ENCODE measurements at regions not wholly inside any gene's neighbourhood (a gene's known extent, or its start where the extent isn't known, plus 50 kb on each side); places are given as distances from the start of the nearest gene placed in this dataset.

DNA sequence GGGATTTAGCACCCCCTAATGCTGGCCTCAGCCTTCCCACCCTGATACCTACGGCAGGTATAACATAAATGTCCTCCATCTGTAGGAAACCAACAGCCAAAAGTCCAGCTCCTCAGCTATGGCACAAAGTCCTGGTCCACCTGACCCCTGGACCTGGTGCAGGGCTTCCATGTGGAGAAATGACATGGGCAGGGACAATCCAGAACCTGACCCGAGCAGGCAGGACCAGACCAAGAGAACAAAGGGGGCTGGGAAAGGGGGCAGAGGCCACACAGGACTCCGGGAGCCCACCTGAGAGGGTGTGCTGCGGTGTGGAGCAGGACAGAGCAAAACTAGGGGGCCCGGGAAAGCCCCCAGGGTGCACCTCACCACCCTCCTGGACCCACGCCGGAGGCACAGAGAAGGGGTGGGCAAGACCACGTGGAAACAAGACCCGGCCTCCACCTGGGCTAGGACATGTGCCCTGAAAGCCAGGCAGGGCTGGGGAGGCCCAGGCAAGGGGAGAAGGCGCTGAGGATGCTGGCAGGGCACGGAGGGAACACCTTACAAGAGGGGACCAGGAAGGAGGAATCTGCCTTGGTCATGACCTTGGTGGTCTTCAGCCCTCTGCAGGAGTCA is 368.9 kb downstream of the SHANK2 start:
- H3K4me1 Mint-ChIP-seq (ENCODE audit: low read depth in 2 of 2): no peaks in the 10 kb centered on the region
- DNase-seq (no peak), ATAC-seq (replicated peaks) (no peak)
- no peak overlapping the region for H3K27ac Mint-ChIP-seq
- peaks cover 8 to 63% of the 10 kb centered on the region in 2 donors for H3K27me3 Mint-ChIP-seq
- peaks cover 3% of the 10 kb centered on the region for H3K36me3 Mint-ChIP-seq (ENCODE audit: insufficient read depth)
- H3K4me3 Mint-ChIP-seq: no peak overlapping the region
- no peaks in the 10 kb centered on the region for H3K9me3 Mint-ChIP-seq

DNA sequence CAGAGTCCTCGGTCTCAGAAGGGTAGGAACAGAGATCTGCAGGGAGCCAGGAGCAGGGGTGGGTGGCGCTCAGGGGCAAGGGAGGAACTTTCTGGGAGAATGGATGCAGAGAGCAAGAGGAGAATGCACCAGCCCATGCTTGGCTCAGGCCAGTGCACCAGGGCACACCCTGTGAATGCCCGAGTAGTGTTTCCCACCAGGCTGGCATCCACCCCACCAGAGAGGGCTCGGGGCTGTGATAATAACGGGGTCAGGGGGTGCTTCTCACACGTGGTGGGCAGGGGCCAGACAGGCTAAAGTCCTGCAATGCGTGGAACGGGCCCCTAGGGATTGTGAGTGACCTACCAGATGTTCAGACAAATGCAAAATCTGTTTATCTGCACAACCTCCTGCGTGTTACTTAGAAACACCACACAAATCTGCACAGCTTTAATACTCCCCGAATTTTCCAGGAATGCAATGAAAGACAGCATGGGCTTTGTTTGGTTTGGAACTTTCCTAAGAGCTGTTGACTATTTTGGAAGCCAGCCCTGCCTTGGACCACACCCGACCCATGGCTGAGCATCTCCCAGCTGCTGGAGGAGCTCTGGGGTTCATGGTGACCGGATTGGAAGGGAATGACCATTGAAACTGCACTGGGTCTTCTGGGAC is 368.3 kb downstream of the SHANK2 start:
- Mint-ChIP-seq H3K36me3 (ENCODE audit: insufficient read depth) (no peaks in the 10 kb centered on the region), H3K27ac (no peak overlapping the region), H3K4me3 (no peak overlapping the region), H3K27me3 (peaks cover 8 to 58% of the 10 kb centered on the region in 2 donors), H3K4me1 (ENCODE audit: low read depth in 2 of 2) (no peaks in the 10 kb centered on the region), H3K9me3 (no peaks in the 10 kb centered on the region)
- ATAC-seq (replicated peaks) (no peak), DNase-seq (no peak)

DNA sequence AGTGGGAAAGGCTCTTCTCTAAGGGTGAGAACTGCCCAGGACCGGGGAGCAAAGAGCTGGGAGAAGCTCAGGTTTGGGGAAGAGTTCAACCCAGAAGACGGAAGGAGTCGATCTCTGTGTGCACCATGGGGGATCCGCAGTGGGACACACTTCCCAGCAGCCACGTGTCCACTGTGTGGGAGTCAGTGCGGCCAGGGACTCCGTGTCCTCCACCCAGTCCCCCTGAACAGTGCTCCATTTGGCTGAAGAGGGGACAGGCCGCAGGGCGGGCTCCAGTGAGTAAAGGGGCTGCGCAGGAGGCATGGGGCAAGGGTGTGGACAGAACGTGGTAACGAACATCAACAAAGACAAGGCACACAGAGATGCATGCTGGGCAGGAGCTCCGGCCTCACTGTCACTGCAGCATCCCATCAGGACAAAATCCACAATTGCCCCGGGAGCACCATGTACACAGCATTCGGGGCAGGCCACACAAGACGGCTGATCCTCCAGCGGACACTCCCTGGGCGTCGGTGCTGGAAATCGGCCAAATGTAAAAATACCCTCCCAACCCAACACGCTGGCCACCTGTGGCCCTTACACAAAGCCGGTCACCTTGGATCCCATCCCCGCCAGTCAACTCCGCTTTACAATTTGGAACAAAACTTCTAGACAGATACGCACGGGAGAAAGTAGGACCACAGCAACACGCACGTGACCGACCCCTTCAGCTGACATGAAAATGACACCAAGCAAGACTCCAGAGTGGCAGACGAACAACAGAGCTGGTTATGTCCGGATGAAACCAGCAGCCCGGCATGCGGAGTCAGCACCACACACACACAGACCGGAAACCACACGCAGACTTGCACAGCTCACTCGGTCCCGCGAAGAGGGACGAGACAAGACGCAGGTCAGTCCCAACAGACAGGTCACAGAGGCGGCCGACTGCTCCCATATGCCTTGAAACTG is 366.8 kb downstream of the SHANK2 start:
- Mint-ChIP-seq H3K27ac (no peak overlapping the region), H3K4me3 (no peak overlapping the region), H3K36me3 (ENCODE audit: insufficient read depth) (no peaks in the 10 kb centered on the region), H3K9me3 (no peaks in the 10 kb centered on the region), H3K27me3 (peaks cover 0 to 49% of the 10 kb centered on the region in 2 donors), H3K4me1 (ENCODE audit: low read depth in 2 of 2) (no peaks in the 10 kb centered on the region)
- DNase-seq (no peak), ATAC-seq (replicated peaks) (no peak)

DNA sequence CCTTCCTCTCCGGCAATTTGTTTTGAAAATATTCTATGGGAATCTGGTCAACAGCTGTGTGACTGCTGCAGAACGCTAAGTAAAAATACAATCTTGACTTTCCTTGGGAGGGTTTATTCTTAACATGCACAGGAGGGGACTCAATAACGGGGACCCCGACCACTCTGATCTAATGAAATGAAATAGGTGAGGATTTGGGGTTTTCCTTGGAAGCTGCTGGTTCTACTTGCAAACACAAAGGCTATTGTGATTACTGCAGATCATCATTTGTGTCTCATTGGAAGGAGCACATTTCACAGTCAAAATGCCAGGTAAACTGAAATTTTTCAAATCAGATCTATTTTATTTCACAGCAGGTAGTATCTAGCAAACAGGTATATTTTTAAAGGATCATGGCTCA is 366.1 kb downstream of the SHANK2 start:
- Mint-ChIP-seq H3K27ac (no peak overlapping the region), H3K27me3 (peaks cover 0 to 45% of the 10 kb centered on the region in 2 donors)
- no peak for ATAC-seq (replicated peaks)

DNA sequence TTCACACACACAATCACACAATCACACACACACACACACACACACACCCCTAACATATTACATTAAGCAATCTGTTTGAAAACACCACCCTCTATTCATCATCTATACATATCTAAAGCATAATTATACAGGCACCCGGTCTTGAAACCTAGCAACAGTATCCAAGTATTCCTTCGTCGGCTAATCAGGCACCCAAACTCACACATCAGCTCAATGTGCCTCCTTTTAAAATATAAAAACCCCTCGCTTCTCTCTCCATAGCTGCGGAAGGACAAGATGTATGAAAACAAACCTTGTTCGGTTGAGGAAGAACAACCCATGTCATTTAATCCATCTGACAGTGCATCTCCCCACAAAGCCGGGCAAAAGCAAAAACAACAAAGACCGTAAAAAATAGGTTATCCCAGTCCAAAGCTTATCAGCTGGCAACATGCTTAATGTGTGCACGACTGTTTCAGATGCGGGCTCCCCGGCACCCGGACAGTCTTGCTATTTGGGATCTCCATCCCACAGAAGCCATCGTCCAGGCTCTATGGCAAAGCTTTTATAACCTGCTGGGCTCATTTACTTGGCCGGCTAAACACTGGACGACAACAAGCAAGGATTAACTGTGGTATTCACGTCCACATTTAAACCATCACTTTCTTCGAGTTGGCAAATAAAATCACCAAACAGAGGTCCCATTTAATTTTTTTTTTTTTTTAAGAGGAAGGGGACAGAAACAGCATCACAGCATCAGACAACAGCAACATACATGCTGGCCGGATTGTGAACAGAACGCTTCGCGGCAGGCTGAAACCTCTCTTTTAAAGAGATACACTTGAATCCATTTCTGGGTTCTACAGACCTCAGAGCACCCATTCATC is 365.5 kb downstream of the SHANK2 start:
- Mint-ChIP-seq H3K4me1 (ENCODE audit: low read depth in 2 of 2) (no peaks in the 10 kb centered on the region), H3K27ac (no peak overlapping the region), H3K9me3 (no peaks in the 10 kb centered on the region), H3K27me3 (peaks cover 0 to 43% of the 10 kb centered on the region in 2 donors), H3K4me3 (no peak overlapping the region), H3K36me3 (ENCODE audit: insufficient read depth) (no peaks in the 10 kb centered on the region)
- DNase-seq (no peak), ATAC-seq (replicated peaks) (no peak)

More for the DNA sequence above, 366.1 kb downstream of the SHANK2 start:
- Mint-ChIP-seq H3K4me3 (no peak overlapping the region), H3K4me1 (ENCODE audit: low read depth in 2 of 2) (no peaks in the 10 kb centered on the region), H3K9me3 (no peaks in the 10 kb centered on the region), H3K36me3 (ENCODE audit: insufficient read depth) (no peaks in the 10 kb centered on the region)
- DNase-seq: no peak

DNA sequence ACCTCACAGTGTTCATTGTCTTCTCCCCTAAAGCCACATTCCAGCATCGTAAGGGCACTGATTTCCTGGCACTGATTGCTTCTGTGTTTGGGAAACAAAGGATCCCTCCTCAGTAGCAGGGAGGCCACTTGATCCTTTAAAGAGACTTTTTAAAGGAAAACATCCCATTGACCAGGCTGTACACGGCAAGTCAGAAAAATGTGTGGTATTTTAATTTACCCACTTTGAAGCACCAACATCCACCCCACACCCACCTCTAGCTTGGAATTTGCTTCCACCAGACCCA is 364.9 kb downstream of the SHANK2 start:
- peaks cover 0 to 38% of the 10 kb centered on the region in 2 donors for H3K27me3 Mint-ChIP-seq
- ATAC-seq (replicated peaks) (no peak), DNase-seq (no peak)
- H3K4me1 Mint-ChIP-seq (ENCODE audit: low read depth in 2 of 2): no peaks in the 10 kb centered on the region
- no peaks in the 10 kb centered on the region for H3K36me3 Mint-ChIP-seq (ENCODE audit: insufficient read depth)
- no peak overlapping the region for H3K27ac Mint-ChIP-seq
- H3K9me3 Mint-ChIP-seq: no peaks in the 10 kb centered on the region
- no peak overlapping the region for H3K4me3 Mint-ChIP-seq

DNA sequence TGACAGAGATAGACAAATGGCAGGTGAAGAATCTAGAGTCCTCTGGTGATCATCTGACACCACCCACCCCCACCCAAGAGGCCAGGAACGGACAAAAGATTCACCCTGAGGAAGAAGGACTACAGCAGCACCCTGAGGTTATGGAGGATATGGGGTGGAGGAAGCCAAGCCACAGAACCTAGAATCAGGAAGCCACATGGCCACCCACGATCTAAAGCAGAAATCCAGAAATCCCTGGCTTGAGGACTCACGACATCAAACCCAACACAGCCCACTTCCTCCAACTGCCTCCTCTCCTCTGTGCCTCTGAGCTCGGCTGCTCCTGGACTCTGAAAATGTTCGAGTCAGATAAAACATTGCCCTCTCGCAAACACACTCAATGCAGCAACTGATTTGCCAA is 364.3 kb downstream of the SHANK2 start:
- ATAC-seq (replicated peaks): no peak
- Mint-ChIP-seq H3K36me3 (ENCODE audit: insufficient read depth) (no peaks in the 10 kb centered on the region), H3K4me1 (ENCODE audit: low read depth in 2 of 2) (no peaks in the 10 kb centered on the region), H3K27me3 (peaks cover 0 to 35% of the 10 kb centered on the region in 2 donors), H3K9me3 (no peaks in the 10 kb centered on the region), H3K4me3 (no peak overlapping the region), H3K27ac (no peak overlapping the region)
- DNase-seq: no peak

DNA sequence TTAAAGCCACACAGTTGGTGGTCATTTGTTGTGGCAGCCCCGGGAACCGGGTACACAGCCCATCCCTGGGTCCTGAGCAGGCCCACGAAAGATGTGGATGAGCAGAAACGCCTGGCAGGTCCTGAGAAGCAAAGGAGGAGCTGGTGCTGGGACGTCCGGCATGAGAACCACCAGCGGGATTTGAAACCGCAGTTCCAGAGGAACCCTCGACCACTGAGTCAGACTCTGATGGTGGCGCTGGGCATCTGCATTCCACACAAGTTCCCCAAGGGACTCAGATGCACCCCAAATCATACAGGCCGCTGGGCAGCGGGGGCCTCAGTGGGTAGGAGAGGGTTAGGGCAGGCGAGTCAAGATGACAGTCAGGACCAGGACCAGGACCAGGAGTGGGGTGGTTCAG is 363.0 kb downstream of the SHANK2 start:
- H3K4me3 Mint-ChIP-seq: no peak overlapping the region
- peaks cover 0 to 24% of the 10 kb centered on the region in 2 donors for H3K27me3 Mint-ChIP-seq
- no peaks in the 10 kb centered on the region for H3K36me3 Mint-ChIP-seq (ENCODE audit: insufficient read depth)
- DNase-seq: no peak
- no peak overlapping the region for H3K27ac Mint-ChIP-seq
- H3K9me3 Mint-ChIP-seq: no peaks in the 10 kb centered on the region
- H3K4me1 Mint-ChIP-seq (ENCODE audit: low read depth in 2 of 2): no peaks in the 10 kb centered on the region
- no peak for ATAC-seq (replicated peaks)

DNA sequence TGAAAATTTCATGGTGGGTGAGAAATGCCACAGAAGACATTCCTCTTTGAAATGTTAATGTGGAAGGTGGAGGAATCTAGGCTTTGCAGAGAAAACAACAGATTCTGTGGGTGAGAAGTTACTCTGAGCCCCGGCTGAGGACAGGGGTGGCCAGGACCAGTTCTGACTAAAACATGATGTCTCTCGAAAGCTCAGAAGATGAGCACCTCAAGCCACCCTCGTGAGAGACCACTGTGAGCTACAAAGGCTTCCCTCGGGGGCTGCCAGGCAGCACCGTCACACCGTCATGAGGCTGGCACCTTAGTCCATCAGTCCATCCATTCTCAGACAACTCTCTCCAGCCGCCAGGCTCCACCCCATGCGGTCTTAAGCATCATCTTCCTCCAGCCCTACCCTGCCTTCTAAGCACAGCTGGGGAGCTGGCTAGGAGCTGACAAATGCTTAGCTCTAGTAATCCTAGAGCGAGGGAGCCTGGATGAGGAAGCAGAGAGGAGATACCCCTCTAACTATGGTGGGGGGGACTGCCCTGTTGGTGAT is 360.5 kb downstream of the SHANK2 start:
- H3K36me3 Mint-ChIP-seq (ENCODE audit: insufficient read depth): no peaks in the 10 kb centered on the region
- no peaks in the 10 kb centered on the region for H3K9me3 Mint-ChIP-seq
- no peak overlapping the region for H3K4me3 Mint-ChIP-seq
- DNase-seq: no peak
- no peaks in the 10 kb centered on the region for H3K4me1 Mint-ChIP-seq (ENCODE audit: low read depth in 2 of 2)
- H3K27ac Mint-ChIP-seq: no peak overlapping the region
- H3K27me3 Mint-ChIP-seq: peaks cover 0 to 6% of the 10 kb centered on the region in 2 donors
- no peak for ATAC-seq (replicated peaks)

DNA sequence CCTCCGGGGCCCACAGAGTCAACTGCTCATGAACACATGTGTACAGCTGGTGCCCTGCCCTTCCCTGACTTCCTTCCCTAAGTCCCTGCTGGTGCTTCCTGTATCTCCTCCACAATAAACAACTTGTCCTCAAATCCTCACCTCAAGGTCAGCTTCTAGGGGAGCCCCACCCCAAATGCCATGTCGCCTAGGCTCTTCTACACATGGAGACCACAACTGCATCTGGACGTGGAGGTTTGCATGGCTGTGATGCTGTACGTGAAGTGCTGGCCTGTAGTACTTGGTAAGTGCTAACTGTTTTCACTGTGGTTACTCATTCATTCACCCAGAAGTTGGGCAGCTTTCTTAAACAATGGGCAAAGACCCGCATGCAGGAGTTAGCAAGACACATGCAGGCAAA is 359.5 kb downstream of the SHANK2 start:
- Mint-ChIP-seq H3K4me3 (no peak overlapping the region), H3K27me3 (peaks cover 0 to 6% of the 10 kb centered on the region in 2 donors), H3K36me3 (ENCODE audit: insufficient read depth) (no peaks in the 10 kb centered on the region), H3K9me3 (no peaks in the 10 kb centered on the region), H3K4me1 (ENCODE audit: low read depth in 2 of 2) (no peaks in the 10 kb centered on the region), H3K27ac (no peak overlapping the region)
- ATAC-seq (replicated peaks) (no peak), DNase-seq (no peak)

DNA sequence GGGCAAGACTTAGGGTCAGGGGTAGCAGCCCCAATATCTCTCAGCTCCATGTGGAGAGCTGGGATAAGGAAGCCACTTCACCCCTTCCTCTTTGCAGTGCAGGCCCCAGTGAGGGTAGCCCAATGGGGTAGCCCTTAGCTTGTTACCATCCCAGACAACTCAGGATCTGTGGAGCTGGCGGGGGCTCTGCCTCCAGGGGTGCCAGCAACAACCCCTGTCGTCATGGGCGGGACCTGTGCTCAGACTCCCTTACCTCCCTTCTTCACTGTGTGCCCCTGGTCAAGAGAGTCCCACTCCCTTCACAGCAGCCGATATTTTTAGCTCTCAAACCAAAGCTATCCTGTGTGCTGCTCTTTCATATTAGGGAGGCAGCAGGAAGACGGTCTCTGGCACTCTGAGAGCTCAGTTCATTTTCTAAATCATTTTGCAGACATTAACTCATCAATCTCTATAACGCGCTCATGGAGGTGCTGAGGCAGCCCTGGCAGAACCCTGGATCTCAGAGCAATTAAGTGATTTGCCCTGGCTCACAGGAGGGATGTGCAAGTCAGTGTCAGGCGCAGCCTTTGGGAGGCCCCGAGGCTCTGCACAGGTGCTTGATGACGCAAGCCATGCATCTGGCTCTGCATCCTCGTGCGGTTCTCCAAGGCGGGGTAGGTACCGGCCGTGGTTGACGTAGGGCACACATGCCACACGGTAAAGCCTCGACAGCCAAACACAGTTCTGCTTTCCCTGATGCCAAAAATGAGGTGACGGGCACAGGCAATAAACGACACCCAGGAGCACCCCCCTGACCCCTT is 357.6 kb downstream of the SHANK2 start:
- DNase-seq (no peak), ATAC-seq (replicated peaks) (no peak)
- Mint-ChIP-seq H3K9me3 (peaks cover 0 to 3% of the 10 kb centered on the region in 2 donors), H3K27me3 (no peaks in the 10 kb centered on the region), H3K27ac (no peak overlapping the region), H3K36me3 (ENCODE audit: insufficient read depth) (no peaks in the 10 kb centered on the region), H3K4me3 (no peak overlapping the region), H3K4me1 (ENCODE audit: low read depth in 2 of 2) (no peaks in the 10 kb centered on the region)

DNA sequence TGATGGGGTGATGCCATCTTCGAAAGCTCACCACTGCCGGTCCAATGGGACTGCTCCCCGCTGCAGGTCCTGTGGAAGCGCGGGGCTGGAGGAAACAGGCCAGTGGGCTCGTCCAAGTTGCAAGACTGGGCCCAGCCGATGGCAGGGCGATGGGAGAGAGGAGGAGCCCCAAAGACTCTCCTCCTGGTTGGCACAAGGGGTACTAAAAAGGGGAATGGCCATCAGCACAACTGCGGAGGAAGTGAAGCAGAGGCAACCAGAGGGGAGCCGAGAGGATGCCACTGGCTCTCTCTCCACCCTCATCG is 357.1 kb downstream of the SHANK2 start:
- ATAC-seq (replicated peaks) (no peak), DNase-seq (no peak)
- Mint-ChIP-seq H3K27ac (no peak overlapping the region), H3K4me1 (ENCODE audit: low read depth in 2 of 2) (no peaks in the 10 kb centered on the region), H3K9me3 (peaks cover 0 to 3% of the 10 kb centered on the region in 2 donors), H3K4me3 (no peak overlapping the region), H3K36me3 (ENCODE audit: insufficient read depth) (no peaks in the 10 kb centered on the region), H3K27me3 (no peaks in the 10 kb centered on the region)

Measured in effector memory CD8-positive, alpha-beta T cell (primary cell).